WTC11 (cell line): ENCODE measurements at regions not wholly inside any gene's neighbourhood (a gene's known extent, or its start where the extent isn't known, plus 50 kb on each side); places are given as distances from the start of the nearest gene placed in this dataset.

Experiments
- ATAC-seq: fragments of 200-7000 bp; cut with Tn5 transposase; 2 replicates; pipeline ENCODE4 v1.10.0; 2021; ENCODE audit warnings: mild to moderate bottlenecking, moderate library complexity
- CTCF ChIA-PET: fragments of 300-600 bp; sonication (Branson Sonifier 250); formaldehyde crosslinking; loops from one replicate; lab custom pipeline; 2021; ENCODE audit warnings: antibody characterized with exemption; lab: Charles Lee
- POLR2A ChIA-PET: fragments of 350-600 bp; sonication (Branson Sonifier 250); formaldehyde crosslinking; loops from one replicate; lab custom pipeline; 2021; ENCODE audit warnings: antibody characterized with exemption; lab: Charles Lee
- DNase-seq: peaks from one replicate; pipeline ENCODE4 v3.0.0; 2021; ENCODE audit warnings: low spot score
- H3K27ac Mint-ChIP-seq: 2 replicates; pipeline ENCODE4 v1.8.0; 2021; ENCODE audit warnings: mixed read lengths
- H3K27me3 Mint-ChIP-seq: 2 replicates; pipeline ENCODE4 v1.8.0; 2021; ENCODE audit warnings: low read depth, mild to moderate bottlenecking, moderate library complexity, mixed read lengths
- H3K36me3 Mint-ChIP-seq: 2 replicates; pipeline ENCODE4 v1.8.0; 2021; ENCODE audit warnings: mixed read lengths
- H3K4me1 Mint-ChIP-seq: 2 replicates; pipeline ENCODE4 v1.8.0; 2022; ENCODE audit warnings: mixed read lengths
- H3K4me3 Mint-ChIP-seq: 2 replicates; pipeline ENCODE4 v1.8.0; 2021; ENCODE audit warnings: mild to moderate bottlenecking, moderate library complexity, mixed read lengths
- H3K9me3 Mint-ChIP-seq: 2 replicates; pipeline ENCODE4 v1.8.0; 2021; ENCODE audit warnings: mixed read lengths
- EMX1 ChIP-seq: fragments of 250-450 bp; sonication (Bioruptor Pico); IDR thresholded peaks from 2 replicates; pipeline ENCODE4 v1.8.0; 2021; ENCODE audit warnings: mild to moderate bottlenecking
- FOXP1 ChIP-seq: sonication (generic); formaldehyde crosslinking; IDR thresholded peaks from 2 replicates; pipeline ENCODE4 v1.8.0; 2022; ENCODE audit warnings: missing genetic modification reagents, mild to moderate bottlenecking, moderate library complexity, borderline replicate concordance
- HMGA2 ChIP-seq: fragments of 250-450 bp; sonication (Bioruptor Pico); IDR thresholded peaks from 2 replicates; pipeline ENCODE4 v1.4.0; 2021; ENCODE audit warnings: mild to moderate bottlenecking, moderate library complexity
- NFATC4 ChIP-seq: fragments of 250-450 bp; sonication (Bioruptor Pico); IDR thresholded peaks from 2 replicates; pipeline ENCODE4 v1.9.0; 2021; ENCODE audit warnings: mild to moderate bottlenecking
- NFYB ChIP-seq: sonication (generic); formaldehyde crosslinking; conservative IDR thresholded peaks from 2 replicates; pipeline ENCODE4 v1.8.0; 2022; ENCODE audit warnings: low read depth, missing genetic modification reagents
- NR2C2 ChIP-seq: sonication (generic); formaldehyde crosslinking; IDR thresholded peaks from 2 replicates; pipeline ENCODE4 v1.8.0; 2022; ENCODE audit warnings: mild to moderate bottlenecking, missing genetic modification reagents
- OVOL2 ChIP-seq: fragments of 250-450 bp; sonication (Bioruptor Pico); IDR thresholded peaks from 2 replicates; pipeline ENCODE4 v1.9.0; 2021; ENCODE audit warnings: mild to moderate bottlenecking, borderline replicate concordance
- SMAD4 ChIP-seq: sonication (generic); formaldehyde crosslinking; IDR thresholded peaks from 2 replicates; pipeline ENCODE4 v1.8.0; 2022; ENCODE audit warnings: mild to moderate bottlenecking, missing genetic modification reagents
- SP1 ChIP-seq: sonication (generic); formaldehyde crosslinking; conservative IDR thresholded peaks from 2 replicates; pipeline ENCODE4 v1.8.1; 2022; ENCODE audit warnings: missing genetic modification reagents
- ZNF232 ChIP-seq: sonication (generic); formaldehyde crosslinking; IDR thresholded peaks from 2 replicates; pipeline ENCODE4 v1.8.0; 2022; ENCODE audit warnings: mild to moderate bottlenecking, missing genetic modification reagents
- ZNF423 ChIP-seq: fragments of 250-450 bp; sonication (Bioruptor Pico); IDR thresholded peaks from 2 replicates; pipeline ENCODE4 v2.1.2; 2022; ENCODE audit warnings: mild to moderate bottlenecking, moderate library complexity
- TF ChIP-seq, protein P1 (sequence below): sonication (generic); formaldehyde crosslinking; IDR thresholded peaks from 2 replicates; pipeline ENCODE4 v1.8.1; 2022; ENCODE audit warnings: mild to moderate bottlenecking, missing genetic modification reagents, moderate library complexity, borderline replicate concordance
- TF ChIP-seq, protein P2 (sequence below): sonication (generic); formaldehyde crosslinking; IDR thresholded peaks from 2 replicates; pipeline ENCODE4 v1.8.0; 2022; ENCODE audit warnings: missing genetic modification reagents
- TF ChIP-seq, protein P3 (sequence below): fragments of 200-600 bp; IDR thresholded peaks from 2 replicates; pipeline ENCODE4 v1.8.0; 2022; ENCODE audit warnings: antibody characterized with exemption
- TF ChIP-seq, protein P4 (sequence below): fragments of 250-450 bp; sonication (Bioruptor Pico); IDR thresholded peaks from 2 replicates; pipeline ENCODE4 v1.9.0; 2021; ENCODE audit warnings: mild to moderate bottlenecking
- TF ChIP-seq, protein P5 (sequence below): sonication (generic); formaldehyde crosslinking; IDR thresholded peaks from 2 replicates; pipeline ENCODE4 v1.8.0; 2023; ENCODE audit warnings: mild to moderate bottlenecking, missing genetic modification reagents
- TF ChIP-seq, protein P6 (sequence below): fragments of 250-450 bp; sonication (Bioruptor Pico); IDR thresholded peaks from 2 replicates; pipeline ENCODE4 v2.1.2; 2022; ENCODE audit warnings: mild to moderate bottlenecking, moderate library complexity
- TF ChIP-seq, protein P7 (sequence below): fragments of 250-450 bp; sonication (Bioruptor Pico); IDR thresholded peaks from 2 replicates; pipeline ENCODE4 v1.8.0; 2021; ENCODE audit warnings: mild to moderate bottlenecking

DNA sequence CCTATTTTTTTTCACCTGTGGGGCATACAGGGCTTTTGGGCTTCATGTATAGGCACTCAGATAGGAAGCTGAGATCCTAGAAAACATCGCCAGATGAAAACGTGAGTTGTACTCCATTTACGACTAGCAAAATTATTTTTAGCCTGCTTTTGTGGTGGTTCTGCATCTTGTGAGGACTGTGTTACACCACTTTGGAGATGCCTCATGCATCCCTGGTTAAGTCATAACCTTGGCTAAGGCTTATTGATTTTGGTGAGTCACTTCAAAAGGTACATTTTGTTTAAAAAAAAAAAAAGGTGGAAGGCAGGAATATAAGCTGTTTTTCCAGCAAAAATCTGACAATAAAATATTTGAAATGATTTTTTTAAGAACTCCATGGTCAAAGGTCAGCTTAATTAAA lies 101.8 kb upstream of the OLFM3 start (continued):
- TF ChIP-seq, protein P1, sequence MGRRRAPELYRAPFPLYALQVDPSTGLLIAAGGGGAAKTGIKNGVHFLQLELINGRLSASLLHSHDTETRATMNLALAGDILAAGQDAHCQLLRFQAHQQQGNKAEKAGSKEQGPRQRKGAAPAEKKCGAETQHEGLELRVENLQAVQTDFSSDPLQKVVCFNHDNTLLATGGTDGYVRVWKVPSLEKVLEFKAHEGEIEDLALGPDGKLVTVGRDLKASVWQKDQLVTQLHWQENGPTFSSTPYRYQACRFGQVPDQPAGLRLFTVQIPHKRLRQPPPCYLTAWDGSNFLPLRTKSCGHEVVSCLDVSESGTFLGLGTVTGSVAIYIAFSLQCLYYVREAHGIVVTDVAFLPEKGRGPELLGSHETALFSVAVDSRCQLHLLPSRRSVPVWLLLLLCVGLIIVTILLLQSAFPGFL (CRISPR knock-in tag) = no peak
- TF ChIP-seq, protein P2, sequence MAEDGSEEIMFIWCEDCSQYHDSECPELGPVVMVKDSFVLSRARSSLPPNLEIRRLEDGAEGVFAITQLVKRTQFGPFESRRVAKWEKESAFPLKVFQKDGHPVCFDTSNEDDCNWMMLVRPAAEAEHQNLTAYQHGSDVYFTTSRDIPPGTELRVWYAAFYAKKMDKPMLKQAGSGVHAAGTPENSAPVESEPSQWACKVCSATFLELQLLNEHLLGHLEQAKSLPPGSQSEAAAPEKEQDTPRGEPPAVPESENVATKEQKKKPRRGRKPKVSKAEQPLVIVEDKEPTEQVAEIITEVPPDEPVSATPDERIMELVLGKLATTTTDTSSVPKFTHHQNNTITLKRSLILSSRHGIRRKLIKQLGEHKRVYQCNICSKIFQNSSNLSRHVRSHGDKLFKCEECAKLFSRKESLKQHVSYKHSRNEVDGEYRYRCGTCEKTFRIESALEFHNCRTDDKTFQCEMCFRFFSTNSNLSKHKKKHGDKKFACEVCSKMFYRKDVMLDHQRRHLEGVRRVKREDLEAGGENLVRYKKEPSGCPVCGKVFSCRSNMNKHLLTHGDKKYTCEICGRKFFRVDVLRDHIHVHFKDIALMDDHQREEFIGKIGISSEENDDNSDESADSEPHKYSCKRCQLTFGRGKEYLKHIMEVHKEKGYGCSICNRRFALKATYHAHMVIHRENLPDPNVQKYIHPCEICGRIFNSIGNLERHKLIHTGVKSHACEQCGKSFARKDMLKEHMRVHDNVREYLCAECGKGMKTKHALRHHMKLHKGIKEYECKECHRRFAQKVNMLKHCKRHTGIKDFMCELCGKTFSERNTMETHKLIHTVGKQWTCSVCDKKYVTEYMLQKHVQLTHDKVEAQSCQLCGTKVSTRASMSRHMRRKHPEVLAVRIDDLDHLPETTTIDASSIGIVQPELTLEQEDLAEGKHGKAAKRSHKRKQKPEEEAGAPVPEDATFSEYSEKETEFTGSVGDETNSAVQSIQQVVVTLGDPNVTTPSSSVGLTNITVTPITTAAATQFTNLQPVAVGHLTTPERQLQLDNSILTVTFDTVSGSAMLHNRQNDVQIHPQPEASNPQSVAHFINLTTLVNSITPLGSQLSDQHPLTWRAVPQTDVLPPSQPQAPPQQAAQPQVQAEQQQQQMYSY (CRISPR knock-in tag) = no peak
- TF ChIP-seq, protein P3, sequence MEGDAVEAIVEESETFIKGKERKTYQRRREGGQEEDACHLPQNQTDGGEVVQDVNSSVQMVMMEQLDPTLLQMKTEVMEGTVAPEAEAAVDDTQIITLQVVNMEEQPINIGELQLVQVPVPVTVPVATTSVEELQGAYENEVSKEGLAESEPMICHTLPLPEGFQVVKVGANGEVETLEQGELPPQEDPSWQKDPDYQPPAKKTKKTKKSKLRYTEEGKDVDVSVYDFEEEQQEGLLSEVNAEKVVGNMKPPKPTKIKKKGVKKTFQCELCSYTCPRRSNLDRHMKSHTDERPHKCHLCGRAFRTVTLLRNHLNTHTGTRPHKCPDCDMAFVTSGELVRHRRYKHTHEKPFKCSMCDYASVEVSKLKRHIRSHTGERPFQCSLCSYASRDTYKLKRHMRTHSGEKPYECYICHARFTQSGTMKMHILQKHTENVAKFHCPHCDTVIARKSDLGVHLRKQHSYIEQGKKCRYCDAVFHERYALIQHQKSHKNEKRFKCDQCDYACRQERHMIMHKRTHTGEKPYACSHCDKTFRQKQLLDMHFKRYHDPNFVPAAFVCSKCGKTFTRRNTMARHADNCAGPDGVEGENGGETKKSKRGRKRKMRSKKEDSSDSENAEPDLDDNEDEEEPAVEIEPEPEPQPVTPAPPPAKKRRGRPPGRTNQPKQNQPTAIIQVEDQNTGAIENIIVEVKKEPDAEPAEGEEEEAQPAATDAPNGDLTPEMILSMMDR = no peak

DNA sequence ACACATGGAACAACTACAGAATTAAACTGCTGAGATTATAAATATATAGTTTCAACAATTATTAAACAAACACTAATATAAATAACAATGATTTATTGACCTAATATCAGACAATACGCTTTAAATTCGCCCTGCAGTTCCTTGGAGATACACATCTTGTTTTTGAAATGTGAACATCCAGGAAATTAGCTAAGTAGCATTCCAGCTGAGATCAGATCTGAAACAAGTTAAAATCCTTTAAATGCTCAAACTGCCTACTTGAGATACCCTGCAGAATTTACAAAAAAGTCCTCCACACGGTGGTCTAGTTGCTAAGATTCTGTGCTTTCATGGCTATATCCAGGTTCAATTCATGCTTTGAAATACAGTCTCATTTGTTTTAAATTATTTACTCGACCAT lies 101.4 kb upstream of the OLFM3 start:
- no peak overlapping the region for H3K27ac Mint-ChIP-seq
- peaks cover 20% of the 10 kb centered on the region for H3K9me3 Mint-ChIP-seq
- H3K4me3 Mint-ChIP-seq = no peak overlapping the region
- peaks cover 42% of the 10 kb centered on the region for H3K4me1 Mint-ChIP-seq
- POLR2A ChIA-PET = no interaction called here
- DNase-seq (no peak), ATAC-seq (no peak)
- no peaks in the 10 kb centered on the region for H3K36me3 Mint-ChIP-seq
- H3K27me3 Mint-ChIP-seq = no peaks in the 10 kb centered on the region
- CTCF ChIA-PET = no interaction called here
- no peak for TF ChIP-seq SP1 (CRISPR knock-in tag)
- TF ChIP-seq, protein P4, sequence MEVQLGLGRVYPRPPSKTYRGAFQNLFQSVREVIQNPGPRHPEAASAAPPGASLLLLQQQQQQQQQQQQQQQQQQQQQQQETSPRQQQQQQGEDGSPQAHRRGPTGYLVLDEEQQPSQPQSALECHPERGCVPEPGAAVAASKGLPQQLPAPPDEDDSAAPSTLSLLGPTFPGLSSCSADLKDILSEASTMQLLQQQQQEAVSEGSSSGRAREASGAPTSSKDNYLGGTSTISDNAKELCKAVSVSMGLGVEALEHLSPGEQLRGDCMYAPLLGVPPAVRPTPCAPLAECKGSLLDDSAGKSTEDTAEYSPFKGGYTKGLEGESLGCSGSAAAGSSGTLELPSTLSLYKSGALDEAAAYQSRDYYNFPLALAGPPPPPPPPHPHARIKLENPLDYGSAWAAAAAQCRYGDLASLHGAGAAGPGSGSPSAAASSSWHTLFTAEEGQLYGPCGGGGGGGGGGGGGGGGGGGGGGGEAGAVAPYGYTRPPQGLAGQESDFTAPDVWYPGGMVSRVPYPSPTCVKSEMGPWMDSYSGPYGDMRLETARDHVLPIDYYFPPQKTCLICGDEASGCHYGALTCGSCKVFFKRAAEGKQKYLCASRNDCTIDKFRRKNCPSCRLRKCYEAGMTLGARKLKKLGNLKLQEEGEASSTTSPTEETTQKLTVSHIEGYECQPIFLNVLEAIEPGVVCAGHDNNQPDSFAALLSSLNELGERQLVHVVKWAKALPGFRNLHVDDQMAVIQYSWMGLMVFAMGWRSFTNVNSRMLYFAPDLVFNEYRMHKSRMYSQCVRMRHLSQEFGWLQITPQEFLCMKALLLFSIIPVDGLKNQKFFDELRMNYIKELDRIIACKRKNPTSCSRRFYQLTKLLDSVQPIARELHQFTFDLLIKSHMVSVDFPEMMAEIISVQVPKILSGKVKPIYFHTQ = no peak
- TF ChIP-seq, protein P2 (CRISPR knock-in tag) = no peak
- no peak for TF ChIP-seq HMGA2 (CRISPR knock-in tag)
- TF ChIP-seq ZNF232 (CRISPR knock-in tag) = no peak
- TF ChIP-seq NR2C2 (CRISPR knock-in tag) = no peak
- no peak for TF ChIP-seq ZNF423 (CRISPR knock-in tag)
- TF ChIP-seq, protein P5, sequence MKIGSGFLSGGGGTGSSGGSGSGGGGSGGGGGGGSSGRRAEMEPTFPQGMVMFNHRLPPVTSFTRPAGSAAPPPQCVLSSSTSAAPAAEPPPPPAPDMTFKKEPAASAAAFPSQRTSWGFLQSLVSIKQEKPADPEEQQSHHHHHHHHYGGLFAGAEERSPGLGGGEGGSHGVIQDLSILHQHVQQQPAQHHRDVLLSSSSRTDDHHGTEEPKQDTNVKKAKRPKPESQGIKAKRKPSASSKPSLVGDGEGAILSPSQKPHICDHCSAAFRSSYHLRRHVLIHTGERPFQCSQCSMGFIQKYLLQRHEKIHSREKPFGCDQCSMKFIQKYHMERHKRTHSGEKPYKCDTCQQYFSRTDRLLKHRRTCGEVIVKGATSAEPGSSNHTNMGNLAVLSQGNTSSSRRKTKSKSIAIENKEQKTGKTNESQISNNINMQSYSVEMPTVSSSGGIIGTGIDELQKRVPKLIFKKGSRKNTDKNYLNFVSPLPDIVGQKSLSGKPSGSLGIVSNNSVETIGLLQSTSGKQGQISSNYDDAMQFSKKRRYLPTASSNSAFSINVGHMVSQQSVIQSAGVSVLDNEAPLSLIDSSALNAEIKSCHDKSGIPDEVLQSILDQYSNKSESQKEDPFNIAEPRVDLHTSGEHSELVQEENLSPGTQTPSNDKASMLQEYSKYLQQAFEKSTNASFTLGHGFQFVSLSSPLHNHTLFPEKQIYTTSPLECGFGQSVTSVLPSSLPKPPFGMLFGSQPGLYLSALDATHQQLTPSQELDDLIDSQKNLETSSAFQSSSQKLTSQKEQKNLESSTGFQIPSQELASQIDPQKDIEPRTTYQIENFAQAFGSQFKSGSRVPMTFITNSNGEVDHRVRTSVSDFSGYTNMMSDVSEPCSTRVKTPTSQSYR (CRISPR knock-in tag) = no peak
- TF ChIP-seq FOXP1 (CRISPR knock-in tag) = no peak
- TF ChIP-seq NFATC4 (CRISPR knock-in tag) = no peak
- TF ChIP-seq, protein P6, sequence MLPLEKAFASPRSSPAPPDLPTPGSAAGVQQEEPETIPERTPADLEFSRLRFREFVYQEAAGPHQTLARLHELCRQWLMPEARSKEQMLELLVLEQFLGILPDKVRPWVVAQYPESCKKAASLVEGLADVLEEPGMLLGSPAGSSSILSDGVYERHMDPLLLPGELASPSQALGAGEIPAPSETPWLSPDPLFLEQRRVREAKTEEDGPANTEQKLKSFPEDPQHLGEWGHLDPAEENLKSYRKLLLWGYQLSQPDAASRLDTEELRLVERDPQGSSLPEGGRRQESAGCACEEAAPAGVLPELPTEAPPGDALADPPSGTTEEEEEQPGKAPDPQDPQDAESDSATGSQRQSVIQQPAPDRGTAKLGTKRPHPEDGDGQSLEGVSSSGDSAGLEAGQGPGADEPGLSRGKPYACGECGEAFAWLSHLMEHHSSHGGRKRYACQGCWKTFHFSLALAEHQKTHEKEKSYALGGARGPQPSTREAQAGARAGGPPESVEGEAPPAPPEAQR (CRISPR knock-in tag) = no peak
- TF ChIP-seq OVOL2 (CRISPR knock-in tag) = no peak
- TF ChIP-seq, protein P7, sequence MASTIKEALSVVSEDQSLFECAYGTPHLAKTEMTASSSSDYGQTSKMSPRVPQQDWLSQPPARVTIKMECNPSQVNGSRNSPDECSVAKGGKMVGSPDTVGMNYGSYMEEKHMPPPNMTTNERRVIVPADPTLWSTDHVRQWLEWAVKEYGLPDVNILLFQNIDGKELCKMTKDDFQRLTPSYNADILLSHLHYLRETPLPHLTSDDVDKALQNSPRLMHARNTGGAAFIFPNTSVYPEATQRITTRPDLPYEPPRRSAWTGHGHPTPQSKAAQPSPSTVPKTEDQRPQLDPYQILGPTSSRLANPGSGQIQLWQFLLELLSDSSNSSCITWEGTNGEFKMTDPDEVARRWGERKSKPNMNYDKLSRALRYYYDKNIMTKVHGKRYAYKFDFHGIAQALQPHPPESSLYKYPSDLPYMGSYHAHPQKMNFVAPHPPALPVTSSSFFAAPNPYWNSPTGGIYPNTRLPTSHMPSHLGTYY = no peak
- TF ChIP-seq SMAD4 (CRISPR knock-in tag) = no peak
- no peak for TF ChIP-seq EMX1 (CRISPR knock-in tag)
- no peak for TF ChIP-seq NFYB (CRISPR knock-in tag)
